Esophagus (tissue), 2 donors: ENCODE measurements at regions not wholly inside any gene's neighbourhood (a gene's known extent, or its start where the extent isn't known, plus 50 kb on each side); places are given as distances from the start of the nearest gene placed in this dataset.
"Not testable (repeated sequence)": the region's sequence is repeated elsewhere in the genome, so short reads cannot be mapped to it uniquely, and the experiment has no call there.

Experiments
- H3K27ac ChIP-seq, 2 donors: one replicate each; pipeline ENCODE4 v1.5.1; 2013; ENCODE audit warnings: low read depth in 2 of 2, mild to moderate bottlenecking in 2 of 2, inconsistent platforms in 1 of 2, low read length in 1 of 2, moderate library complexity in 1 of 2
- H3K27me3 ChIP-seq, 2 donors: one replicate each; pipeline ENCODE4 v1.6.1; 2013; ENCODE audit warnings: low read length in 2 of 2, control low read depth in 1 of 2, mild to moderate bottlenecking in 1 of 2; ENCODE audit not compliant: insufficient read depth in 2 of 2, control insufficient read depth in 1 of 2
- H3K36me3 ChIP-seq, 2 donors: one replicate each; pipeline ENCODE4 v1.6.1; 2013; ENCODE audit warnings: low read length in 1 of 2; ENCODE audit not compliant: control insufficient read depth in 2 of 2, insufficient read depth in 2 of 2
- H3K4me1 ChIP-seq, 2 donors: one replicate each; pipeline ENCODE4 v1.6.1; 2013; ENCODE audit warnings: low read length in 1 of 2; ENCODE audit not compliant: control insufficient read depth in 2 of 2, insufficient read depth in 2 of 2
- H3K4me3 ChIP-seq, 2 donors: one replicate each; pipeline ENCODE4 v1.5.1; 2013; ENCODE audit warnings: low read length in 2 of 2, mild to moderate bottlenecking in 2 of 2, low read depth in 1 of 2, moderate library complexity in 1 of 2
- H3K9me3 ChIP-seq, 2 donors: one replicate each; pipeline ENCODE4 v1.6.1; 2013; ENCODE audit warnings: mild to moderate bottlenecking in 2 of 2, low read depth in 1 of 2, low read length in 1 of 2, moderate library complexity in 1 of 2; ENCODE audit not compliant: control insufficient read depth in 2 of 2, insufficient read depth in 1 of 2
- WGBS, 2 donors: extraction: QIAGEN DNeasy Blood & Tissue Kit; methylation state at CpG; one replicate each; pipeline ENCODE4 v1.1.7; 2013; 5-methylcytosine and 5-hydroxymethylcytosine counted together
- donor health status: healthy with polysubstance abuse.
- donor health status: Bipolar disorder and iron deficiency.

- not testable (repeated sequence) for H3K4me3 ChIP-seq, H3K36me3 ChIP-seq, H3K27ac ChIP-seq, H3K9me3 ChIP-seq, H3K27me3 ChIP-seq, H3K4me1 ChIP-seq
- 17 to 20% methylated on average over 10 of the region's 16 CpGs for WGBS, 2 donors
Observed at GRCh38 chr7:150060259-150061221, 186.8 kb downstream of the ATP6V0E2 start.

- H3K36me3 ChIP-seq, H3K4me3 ChIP-seq: not testable (repeated sequence)
- 84 to 94% methylated on average over 1 of the region's 1 CpG for WGBS, 2 donors
Observed at GRCh38 chr7:150063195-150063594, 189.4 kb downstream of the ATP6V0E2 start.

GRCh38 chr7:150069555-150070313 lies 196.0 kb downstream of the ATP6V0E2 start:
- not testable (repeated sequence) for H3K4me3 ChIP-seq, H3K4me1 ChIP-seq, H3K36me3 ChIP-seq, H3K9me3 ChIP-seq, H3K27me3 ChIP-seq, H3K27ac ChIP-seq
- WGBS, 2 donors = 72 to 77% methylated on average over 10 of the region's 10 CpGs

More at GRCh38 chr7:150063195-150063594, 189.4 kb downstream of the ATP6V0E2 start:
- not testable (repeated sequence) for H3K4me1 ChIP-seq, H3K27ac ChIP-seq, H3K27me3 ChIP-seq, H3K9me3 ChIP-seq

GRCh38 chr7:150077543-150077942 lies 203.8 kb downstream of the ATP6V0E2 start:
- H3K36me3 ChIP-seq, H3K9me3 ChIP-seq, H3K4me3 ChIP-seq, H3K27me3 ChIP-seq, H3K27ac ChIP-seq, H3K4me1 ChIP-seq: not testable (repeated sequence)
- WGBS, 2 donors = 61 to 79% methylated on average over 1 of the region's 1 CpG

GRCh38 chr7:150081865-150082264 lies 208.1 kb downstream of the ATP6V0E2 start:
- not testable (repeated sequence) for H3K27ac ChIP-seq, H3K27me3 ChIP-seq, H3K4me3 ChIP-seq, H3K9me3 ChIP-seq, H3K4me1 ChIP-seq, H3K36me3 ChIP-seq

- H3K36me3 ChIP-seq, H3K4me3 ChIP-seq, H3K9me3 ChIP-seq, H3K27me3 ChIP-seq, H3K4me1 ChIP-seq, H3K27ac ChIP-seq: not testable (repeated sequence)
- 88 to 94% methylated on average over 4 of the region's 4 CpGs for WGBS, 2 donors
Observed at GRCh38 chr7:150084724-150085123, 211.0 kb downstream of the ATP6V0E2 start.

GRCh38 chr7:150087478-150087877 lies 213.7 kb downstream of the ATP6V0E2 start:
- H3K9me3 ChIP-seq, H3K4me3 ChIP-seq, H3K27me3 ChIP-seq, H3K36me3 ChIP-seq, H3K4me1 ChIP-seq, H3K27ac ChIP-seq: not testable (repeated sequence)
- WGBS, 2 donors = 58 to 66% methylated on average over 4 of the region's 4 CpGs

GRCh38 chr7:150089139-150089538 lies 215.4 kb downstream of the ATP6V0E2 start:
- not testable (repeated sequence) for H3K4me3 ChIP-seq, H3K27me3 ChIP-seq, H3K27ac ChIP-seq, H3K4me1 ChIP-seq, H3K9me3 ChIP-seq, H3K36me3 ChIP-seq
- WGBS, 2 donors = 36 to 50% methylated on average over 1 of the region's 1 CpG

- H3K4me1 ChIP-seq, H3K36me3 ChIP-seq, H3K9me3 ChIP-seq, H3K27me3 ChIP-seq, H3K4me3 ChIP-seq, H3K27ac ChIP-seq: not testable (repeated sequence)
- 84 to 92% methylated on average over 3 of the region's 3 CpGs for WGBS, 2 donors
Observed at GRCh38 chr7:150090776-150091175, 217.0 kb downstream of the ATP6V0E2 start.

- WGBS, 2 donors = 50 to 57% methylated on average over 6 of the region's 6 CpGs
- H3K36me3 ChIP-seq, H3K27ac ChIP-seq, H3K4me3 ChIP-seq, H3K27me3 ChIP-seq, H3K4me1 ChIP-seq, H3K9me3 ChIP-seq: not testable (repeated sequence)
Observed at GRCh38 chr7:150093897-150094296, 220.1 kb downstream of the ATP6V0E2 start.
